DOHH2 (cell line): ENCODE measurements at regions not wholly inside any gene's neighbourhood (a gene's known extent, or its start where the extent isn't known, plus 50 kb on each side); places are given as distances from the start of the nearest gene placed in this dataset.

Experiments used
- H3F3A ChIP-seq: fragments of 200-600 bp; sonication (generic), shearing (Covaris generic); 2 replicates; pipeline ENCODE4 v1.6.0; 2016; ENCODE audit warnings: antibody characterized with exemption, mild to moderate bottlenecking; ENCODE audit not compliant: control insufficient read depth, insufficient read depth
- H3K27ac ChIP-seq: fragments of 200-600 bp; sonication (generic); 2 replicates; pipeline ENCODE4 v1.5.1; 2014; ENCODE audit warnings: low read depth, mild to moderate bottlenecking, low read length, moderate library complexity
- H3K27me3 ChIP-seq: fragments of 200-600 bp; sonication (generic); 2 replicates; pipeline ENCODE4 v1.6.1; 2014; ENCODE audit warnings: mild to moderate bottlenecking, low read length, mixed read lengths; ENCODE audit not compliant: control insufficient read depth
- H3K36me3 ChIP-seq: fragments of 200-600 bp; sonication (generic); 2 replicates; pipeline ENCODE4 v1.6.1; 2014; ENCODE audit warnings: mild to moderate bottlenecking, low read length, moderate library complexity, mixed read lengths; ENCODE audit not compliant: control insufficient read depth
- H3K4me1 ChIP-seq: fragments of 200-600 bp; sonication (generic); 2 replicates; pipeline ENCODE4 v1.6.1; 2014; ENCODE audit warnings: mild to moderate bottlenecking, low read length, mixed read lengths; ENCODE audit not compliant: control insufficient read depth
- H3K4me2 ChIP-seq: fragments of 200-600 bp; sonication (generic); 2 replicates; pipeline ENCODE4 v1.6.0; 2014; ENCODE audit warnings: mild to moderate bottlenecking, low read length, moderate library complexity
- H3K4me3 ChIP-seq: fragments of 200-600 bp; sonication (generic); 2 replicates; pipeline ENCODE4 v1.5.1; 2014; ENCODE audit warnings: mild to moderate bottlenecking, low read length, mixed read lengths
- H3K79me2 ChIP-seq: fragments of 200-600 bp; sonication (generic); 2 replicates; pipeline ENCODE4 v1.6.1; 2014; ENCODE audit warnings: mild to moderate bottlenecking, low read length, mixed read lengths; ENCODE audit not compliant: control insufficient read depth
- H3K9me2 ChIP-seq: fragments of 200-600 bp; sonication (generic); replicated peaks from 2 replicates; pipeline ENCODE4 v1.6.1; 2014; ENCODE audit warnings: mild to moderate bottlenecking, low read length, mixed read lengths; ENCODE audit not compliant: control insufficient read depth
- H3K9me3 ChIP-seq: fragments of 200-600 bp; sonication (generic); 2 replicates; pipeline ENCODE4 v1.6.1; 2014; ENCODE audit warnings: antibody characterized with exemption, low read length, mixed read lengths; ENCODE audit not compliant: control insufficient read depth, insufficient read depth
- H4K20me1 ChIP-seq: fragments of 200-600 bp; sonication (generic); 2 replicates; pipeline ENCODE4 v1.6.0; 2014; ENCODE audit warnings: low read depth, mild to moderate bottlenecking, antibody characterized with exemption, low read length, moderate library complexity; ENCODE audit not compliant: control insufficient read depth, insufficient read depth
- CTCF ChIP-seq: fragments of 200-600 bp; sonication (generic); IDR thresholded peaks from one replicate; pipeline ENCODE4 v1.5.1; 2014; ENCODE audit warnings: antibody characterized with exemption, mild to moderate bottlenecking, low read depth, low read length; ENCODE audit not compliant: poor library complexity, severe bottlenecking
- EZH2phosphoT487 ChIP-seq: fragments of 200-600 bp; sonication (generic); IDR thresholded peaks from 2 replicates; pipeline ENCODE4 v1.6.1; 2017; ENCODE audit warnings: borderline replicate concordance, mild to moderate bottlenecking, antibody characterized with exemption, low read length, moderate library complexity, mixed read lengths

DNA sequence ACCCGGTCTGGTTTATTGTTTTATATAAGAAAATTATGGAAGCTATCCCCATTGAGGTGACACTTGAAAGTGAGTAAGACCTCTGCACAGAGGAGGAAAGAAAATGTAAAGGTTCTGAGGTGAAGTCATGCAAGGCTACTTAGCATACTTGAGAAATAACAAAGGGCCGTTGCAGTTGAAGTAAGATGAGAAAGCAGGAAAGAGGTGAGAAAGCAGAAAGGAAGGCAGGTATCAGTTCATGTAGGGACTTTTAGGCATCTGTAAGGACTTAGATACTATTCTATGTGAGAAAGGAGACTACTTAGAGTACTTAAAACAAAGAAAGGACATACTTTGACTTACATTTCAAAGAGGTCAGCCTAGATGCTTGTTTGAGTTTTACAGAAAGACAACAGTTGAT, 84.7 kb downstream of the CASP12 start:
- no peaks in the 10 kb centered on the region for H3K27me3 ChIP-seq
- H3K9me2 ChIP-seq, result no peaks in the 10 kb centered on the region
- H3K9me3 ChIP-seq, result no peaks in the 10 kb centered on the region
- H3F3A ChIP-seq, result no peaks in the 10 kb centered on the region
- no peaks in the 10 kb centered on the region for H4K20me1 ChIP-seq
- no peaks in the 10 kb centered on the region for H3K36me3 ChIP-seq
- no peak overlapping the region for H3K4me3 ChIP-seq
- no peak overlapping the region for H3K4me2 ChIP-seq
- no peaks in the 10 kb centered on the region for H3K4me1 ChIP-seq
- no peaks in the 10 kb centered on the region for H3K79me2 ChIP-seq
- H3K27ac ChIP-seq, result no peak overlapping the region
- TF ChIP-seq EZH2phosphoT487 (no peak), CTCF (no peak)

DNA sequence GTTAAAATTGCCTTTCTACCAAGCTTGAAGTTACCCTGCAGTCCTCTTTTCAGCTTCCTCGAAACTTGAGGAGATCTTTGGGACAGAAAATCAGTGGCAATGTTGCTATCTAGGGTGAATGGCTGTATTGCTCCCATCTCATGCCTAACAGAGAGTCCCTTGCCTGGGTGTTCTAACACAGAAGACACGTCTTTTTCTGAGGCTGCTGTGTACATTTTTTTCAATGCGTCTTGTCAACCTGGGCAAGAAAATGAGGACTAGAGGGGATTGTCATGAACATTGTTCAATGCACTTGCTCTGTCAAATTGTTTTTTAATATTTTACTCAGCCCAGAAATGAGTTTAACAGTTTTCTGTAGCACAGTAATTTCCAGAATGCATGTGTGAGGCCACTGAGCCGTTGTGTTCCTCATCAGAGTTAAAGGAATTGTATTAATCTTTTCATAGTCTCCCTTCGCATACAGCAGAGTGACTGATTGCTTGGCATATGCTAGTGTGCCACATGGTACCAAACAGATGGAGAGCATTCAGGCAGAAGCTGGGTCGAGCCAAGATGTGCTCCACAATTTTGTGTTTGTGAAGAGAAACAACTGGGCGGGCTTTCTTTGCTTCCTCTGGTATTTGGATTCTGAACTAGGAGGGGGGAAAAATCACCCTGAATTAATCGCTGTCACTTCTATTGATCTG, 86.0 kb downstream of the CASP12 start:
- no peak overlapping the region for H3K4me3 ChIP-seq
- H3K27ac ChIP-seq, result no peak overlapping the region
- no peaks in the 10 kb centered on the region for H4K20me1 ChIP-seq
- no peak for TF ChIP-seq EZH2phosphoT487
- TF ChIP-seq CTCF, result no peak
- no peaks in the 10 kb centered on the region for H3F3A ChIP-seq
- no peaks in the 10 kb centered on the region for H3K4me1 ChIP-seq
- no peak overlapping the region for H3K4me2 ChIP-seq
- H3K27me3 ChIP-seq, result no peaks in the 10 kb centered on the region
- H3K9me3 ChIP-seq, result no peaks in the 10 kb centered on the region
- H3K9me2 ChIP-seq, result no peaks in the 10 kb centered on the region
- no peaks in the 10 kb centered on the region for H3K36me3 ChIP-seq
- no peaks in the 10 kb centered on the region for H3K79me2 ChIP-seq

DNA sequence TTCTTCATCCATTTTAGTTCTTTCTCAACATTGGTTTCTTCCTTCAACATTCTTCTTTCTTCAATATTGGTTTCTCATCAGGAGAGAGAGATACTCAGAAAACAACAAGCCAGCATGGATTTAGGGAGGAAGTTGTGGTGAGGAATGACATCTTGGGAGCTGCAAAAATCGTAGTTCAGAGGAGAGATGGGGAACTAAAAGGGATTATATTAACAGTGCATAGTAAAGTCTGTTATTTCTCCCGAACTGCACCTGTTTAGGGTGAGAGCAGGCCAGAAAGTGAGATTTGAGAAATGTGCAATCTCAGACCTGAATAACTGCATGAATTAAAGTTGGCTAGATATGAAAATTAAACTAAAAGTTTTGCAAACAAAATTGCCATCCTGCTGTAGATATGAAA, 94.5 kb downstream of the CASP12 start:
- Histone ChIP-seq H3K27ac (no peak overlapping the region), H3K27me3 (no peaks in the 10 kb centered on the region), H3K4me1 (no peaks in the 10 kb centered on the region), H3K9me3 (no peaks in the 10 kb centered on the region), H3K9me2 (no peaks in the 10 kb centered on the region), H3K79me2 (no peaks in the 10 kb centered on the region), H3K36me3 (no peaks in the 10 kb centered on the region), H3F3A (no peaks in the 10 kb centered on the region), H3K4me3 (no peak overlapping the region), H3K4me2 (no peak overlapping the region), H4K20me1 (no peaks in the 10 kb centered on the region)
- TF ChIP-seq EZH2phosphoT487 (no peak), CTCF (no peak)

DNA sequence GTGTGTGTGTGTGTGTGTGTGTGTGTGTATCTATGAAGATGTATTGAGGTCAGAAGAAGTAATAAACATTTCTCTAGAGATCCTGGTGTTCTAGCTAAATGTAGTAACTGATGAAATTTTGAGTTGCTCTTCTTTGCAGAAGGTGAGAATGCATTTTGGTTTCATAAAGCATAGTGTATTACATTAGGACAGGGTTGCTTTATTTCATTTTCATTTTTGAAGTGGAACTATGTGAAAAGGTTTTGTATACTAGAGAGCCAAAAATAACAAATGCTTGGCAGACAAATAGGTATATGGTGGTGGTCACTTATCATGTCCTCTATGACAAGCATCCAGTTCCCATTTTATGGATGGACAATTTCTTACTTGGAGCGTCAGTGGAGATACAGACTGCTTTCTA, 99.0 kb downstream of the CASP12 start:
- no peak overlapping the region for H3K4me3 ChIP-seq
- H4K20me1 ChIP-seq, result no peaks in the 10 kb centered on the region
- H3K4me1 ChIP-seq, result no peaks in the 10 kb centered on the region
- TF ChIP-seq EZH2phosphoT487 (no peak), CTCF (no peak)
- H3K4me2 ChIP-seq, result no peak overlapping the region
- H3F3A ChIP-seq, result no peaks in the 10 kb centered on the region
- no peaks in the 10 kb centered on the region for H3K27me3 ChIP-seq
- no peaks in the 10 kb centered on the region for H3K9me2 ChIP-seq
- H3K9me3 ChIP-seq, result no peaks in the 10 kb centered on the region
- H3K79me2 ChIP-seq, result no peaks in the 10 kb centered on the region
- H3K27ac ChIP-seq, result no peak overlapping the region
- H3K36me3 ChIP-seq, result no peaks in the 10 kb centered on the region
